Heart right ventricle (tissue), 16 donors: ENCODE measurements at regions not wholly inside any gene's neighbourhood (a gene's known extent, or its start where the extent isn't known, plus 50 kb on each side); places are given as distances from the start of the nearest gene placed in this dataset.

Source experiments
- ATAC-seq, 8 donors: fragments of 200-7000 bp; cut with Tn5 transposase; one replicate each; pipeline ENCODE4 v1.9.1; 2020; ENCODE audit warnings: mild to moderate bottlenecking in 8 of 8, moderate library complexity in 8 of 8, moderate number of reproducible peaks in 1 of 8
- DNase-seq, 2 donors: peaks; one replicate each; pipeline ENCODE4 v3.0.0-alpha.2; 2020
- H3K27ac ChIP-seq, 10 donors: fragments of 200-600 bp; sonication (generic) in 2 of 10; one replicate each; pipeline versions ENCODE4 v1.5.0 to v1.8.0; 2020 to 2022; ENCODE audit warnings: mild to moderate bottlenecking in 3 of 10
- H3K27me3 ChIP-seq, 7 donors: fragments of 200-600 bp; one replicate each; pipeline ENCODE4 v1.8.0; 2021 to 2022; ENCODE audit warnings: mild to moderate bottlenecking in 2 of 7
- H3K36me3 ChIP-seq, 9 donors: fragments of 200-600 bp; sonication (generic) in 1 of 9; one replicate each; pipeline versions ENCODE4 v1.5.0 to v1.8.0; 2020 to 2022; ENCODE audit warnings: mild to moderate bottlenecking in 2 of 9
- H3K4me1 ChIP-seq, 9 donors: fragments of 200-600 bp; sonication (generic) in 1 of 9; one replicate each; pipeline versions ENCODE4 v1.5.0 to v1.8.0; 2020 to 2022; ENCODE audit warnings: mild to moderate bottlenecking in 4 of 9
- H3K4me3 ChIP-seq, 10 donors: fragments of 200-600 bp; sonication (generic) in 2 of 10; one replicate each; pipeline versions ENCODE4 v1.5.0 to v1.8.0; 2020 to 2022; ENCODE audit warnings: mild to moderate bottlenecking in 7 of 10, moderate library complexity in 2 of 10
- H3K9me3 ChIP-seq, 11 donors: fragments of 200-600 bp in 10 of 11; sonication (generic) in 2 of 11; one replicate each; pipeline versions ENCODE4 v1.5.0 to v1.8.0; 2013 to 2022; ENCODE audit warnings: mild to moderate bottlenecking in 2 of 11, control low read depth in 1 of 11, moderate library complexity in 1 of 11
- CTCF ChIP-seq, 9 donors: fragments of 200-600 bp; sonication (generic) in 2 of 9; IDR thresholded peaks; one replicate each; pipeline versions ENCODE4 v1.5.0 to v1.8.0; 2021 to 2022; ENCODE audit warnings: antibody characterized with exemption in 9 of 9, mild to moderate bottlenecking in 5 of 9, moderate library complexity in 1 of 9
- WGBS, 2 donors: extraction: QIAGEN DNeasy Blood & Tissue Kit; methylation state at CpG; one replicate each; pipeline ENCODE4 v1.1.7; 2013; ENCODE audit warnings: inconsistent platforms in 1 of 2; 5-methylcytosine and 5-hydroxymethylcytosine counted together
- intact Hi-C, 10 donors: fragments of 100-400 bp; cut with DNase I; formaldehyde crosslinking; loops; one replicate each; pipeline versions ENCODE4 v1.11.1 to v1.14.2; 2022
- donor health status: Arrhythmogenic right ventricular cardiomyopathy.
- donor health status: ischemic (EF 13 %, LVEDD 7.1; RV severe dilation, severe dysfunction).
- donor health status: healthy with polysubstance abuse.
- donor health status: DM: no; HTN: yes; CAD: no.
- donor health status: DM: no; HTN: no; CAD: no.
- donor health status: ischemic (EF 25% LVEDD 6.9; RV normal size, moderate dysfunction).
- donor health status: ischemic (EF 25% LVEDD 5.7; RV mildly dilated, moderate dysfunction).
- donor health status: healthy.
- donor health status: DM: yes; HTN: yes; CAD: no.
- donor health status: Ischemic cardiomyopathy.
- donor health status: ischemic (EF 35%, LVEDD 5.7; RV mildly dilated, moderate dysfunction).
- donor health status: nonischemic (EF 11% LVEDD 7.7; RV severe dilation, severe dysfunction).
- donor health status: DM: yes; HTN: yes; CAD: no.
- donor health status: PGD.
- donor health status: ischemic (EF 29% LVEDD 5.4; RV normal size, mild dysfunction).
- donor health status: nonischemic (EF 23%, LVEDD 6.1; RV moderate dilation, normal function).

GRCh38 chr1:228835911-228836310, 100.6 kb downstream of the RHOU start:
- Histone ChIP-seq H3K36me3 (no peaks in the 10 kb centered on the region), H3K9me3 (no peaks in the 10 kb centered on the region), H3K4me3 (no peak overlapping the region), H3K27me3 (peaks cover 0 to 15% (median 9%) of the 10 kb centered on the region in 7 donors), H3K27ac (no peak overlapping the region), H3K4me1 (peaks cover 0 to 19% (median 10%) of the 10 kb centered on the region in 9 donors)
- intact Hi-C loops, result no loop called here
- DNase-seq, result no peak
- TF ChIP-seq CTCF (IDR thresholded peaks at IDR 0.05), result no peak
- 92 to 93% methylated on average over 3 of the region's 3 CpGs for WGBS, 2 donors
- ATAC-seq, result no peak

GRCh38 chr1:228836427-228836826, 101.1 kb downstream of the RHOU start:
- WGBS, 2 donors, result 74 to 75% methylated on average over 3 of the region's 3 CpGs
- no peak for DNase-seq

GRCh38 chr1:228837032-228837431, 101.8 kb downstream of the RHOU start:
- ATAC-seq, result no peak
- no peaks in the 10 kb centered on the region for H3K36me3 ChIP-seq
- no peak overlapping the region for H3K4me3 ChIP-seq
- H3K4me1 ChIP-seq, result peaks cover 0 to 22% (median 10%) of the 10 kb centered on the region in 9 donors
- DNase-seq, result no peak
- peaks cover 0 to 15% (median 9%) of the 10 kb centered on the region in 7 donors for H3K27me3 ChIP-seq
- intact Hi-C loops, result no loop called here
- no peak overlapping the region for H3K27ac ChIP-seq
- TF ChIP-seq CTCF (IDR thresholded peaks at IDR 0.05), result no peak
- WGBS, 2 donors, result 94 to 95% methylated on average over 8 of the region's 8 CpGs
- no peaks in the 10 kb centered on the region for H3K9me3 ChIP-seq

More at GRCh38 chr1:228836427-228836826, 101.1 kb downstream of the RHOU start:
- Histone ChIP-seq H3K4me3 (no peak overlapping the region), H3K9me3 (no peaks in the 10 kb centered on the region), H3K27me3 (peaks cover 0 to 15% (median 9%) of the 10 kb centered on the region in 7 donors), H3K27ac (no peak overlapping the region), H3K36me3 (no peaks in the 10 kb centered on the region), H3K4me1 (peaks cover 0 to 19% (median 10%) of the 10 kb centered on the region in 9 donors)
- ATAC-seq, result no peak
- no peak for TF ChIP-seq CTCF (IDR thresholded peaks at IDR 0.05)
- intact Hi-C loops, result no loop called here

- Histone ChIP-seq H3K4me3 (no peak overlapping the region), H3K9me3 (peaks cover 0 to 8% (median 0%) of the 10 kb centered on the region in 11 donors), H3K4me1 (peaks cover 0 to 25% (median 10%) of the 10 kb centered on the region in 9 donors), H3K27ac (peak overlapping the region in 7 of 10 donors; percentile 17 to 77 (median 43)), H3K36me3 (no peaks in the 10 kb centered on the region), H3K27me3 (peaks cover 0 to 15% (median 9%) of the 10 kb centered on the region in 7 donors)
- no peak for TF ChIP-seq CTCF (IDR thresholded peaks at IDR 0.05)
- ATAC-seq (peak in 7 of 8 donors; percentile 53 to 86 (median 76)), DNase-seq (peak in 1 of 2 donors; percentile 40)
- WGBS, 2 donors, result 52 to 70% methylated on average over 11 of the region's 11 CpGs
- intact Hi-C loops, result no loop called here
Measured at GRCh38 chr1:228837817-228838716, 102.8 kb downstream of the RHOU start.
